SK-N-SH (cell line): ENCODE measurements at regions not wholly inside any gene's neighbourhood (a gene's known extent, or its start where the extent isn't known, plus 50 kb on each side); places are given as distances from the start of the nearest gene placed in this dataset.

Experiments used
- CTCF ChIA-PET: fragments of 300-600, 350-600 bp; formaldehyde crosslinking; extraction: SDS; loops from one replicate; lab custom pipeline; 2021; lab: Yijun Ruan, JAX
- POLR2A ChIA-PET: fragments of 350-600 bp; sonication (Branson Sonifier 250); formaldehyde crosslinking; extraction: SDS; loops from one replicate; lab custom pipeline; 2020; ENCODE audit warnings: antibody characterized with exemption, inconsistent platforms; lab: Yijun Ruan, JAX
- DNase-seq: peaks from one replicate; pipeline ENCODE4 v3.0.0; 2012
- H2AFZ ChIP-seq: fragments of 200-600 bp; sonication (generic); 2 replicates; pipeline ENCODE4 v1.8.1; 2016; ENCODE audit warnings: antibody characterized with exemption, mild to moderate bottlenecking, low read depth
- H3F3A ChIP-seq: fragments of 200-600 bp; sonication (generic); replicated peaks from 2 replicates; pipeline ENCODE3; 2016; ENCODE audit warnings: antibody characterized with exemption, mild to moderate bottlenecking; ENCODE audit not compliant: insufficient read depth
- H3K27ac ChIP-seq, 2 experiments: fragments of 200-500 bp in 1 of 2; fragments of 200-600 bp in 1 of 2; sonication (Bioruptor generic) in 1 of 2; sonication (generic), shearing (Covaris generic) in 1 of 2; 2 replicates each; pipeline versions ENCODE4 v1.5.1 to v1.6.1; 2014 to 2016; ENCODE audit warnings: low read depth in 2 of 2, inconsistent platforms in 1 of 2, low read length in 1 of 2, mild to moderate bottlenecking in 1 of 2, mixed read lengths in 1 of 2
- H3K27me3 ChIP-seq: fragments of 200-600 bp; sonication (generic), shearing (Covaris generic); 2 replicates; pipeline ENCODE4 v1.6.1; 2016; ENCODE audit warnings: mixed run types; ENCODE audit not compliant: insufficient read depth
- H3K36me3 ChIP-seq, 2 experiments: fragments of 200-500 bp in 1 of 2; fragments of 200-600 bp in 1 of 2; sonication (Bioruptor generic) in 1 of 2; sonication (generic) in 1 of 2; replicated peaks in 1 of 2; 2 replicates each; pipeline versions ENCODE3 to v1.5.1; 2014 to 2016; ENCODE audit warnings: low read length in 1 of 2, mild to moderate bottlenecking in 1 of 2; ENCODE audit not compliant: insufficient read depth in 2 of 2, control insufficient read depth in 1 of 2
- H3K4me1 ChIP-seq, 2 experiments: fragments of 200-500 bp in 1 of 2; fragments of 200-600 bp in 1 of 2; sonication (Bioruptor generic) in 1 of 2; sonication (generic), shearing (Covaris generic) in 1 of 2; 2 replicates each; pipeline versions ENCODE4 v1.5.1 to v1.6.1; 2014 to 2016; ENCODE audit warnings: low read depth in 1 of 2, low read length in 1 of 2, mixed run types in 1 of 2; ENCODE audit not compliant: insufficient read depth in 2 of 2, control insufficient read depth in 1 of 2
- H3K4me2 ChIP-seq: fragments of 200-600 bp; sonication (generic), shearing (Covaris generic); 2 replicates; pipeline ENCODE4 v1.6.1; 2017; ENCODE audit warnings: mixed run types
- H3K4me3 ChIP-seq, 2 experiments: fragments of 200-500 bp in 1 of 2; fragments of 200-600 bp in 1 of 2; sonication (Bioruptor generic) in 1 of 2; sonication (generic), shearing (Covaris generic) in 1 of 2; 2 replicates each; pipeline versions ENCODE4 v1.5.1 to v1.8.1; 2014 to 2016; ENCODE audit warnings: low read depth in 2 of 2, inconsistent platforms in 1 of 2, low read length in 1 of 2, mild to moderate bottlenecking in 1 of 2, mixed read lengths in 1 of 2, moderate library complexity in 1 of 2
- H3K79me2 ChIP-seq: fragments of 200-600 bp; sonication (generic); 2 replicates; pipeline ENCODE4 v1.8.1; 2017; ENCODE audit warnings: mild to moderate bottlenecking; ENCODE audit not compliant: insufficient read depth
- H3K9ac ChIP-seq: fragments of 200-600 bp; sonication (generic); 2 replicates; pipeline ENCODE4 v1.6.1; 2017; ENCODE audit warnings: mixed run types
- H3K9me2 ChIP-seq: fragments of 200-600 bp; sonication (generic); 2 replicates; pipeline ENCODE4 v1.6.1; 2017; ENCODE audit warnings: mixed run types
- H3K9me3 ChIP-seq: fragments of 200-600 bp; sonication (generic); 2 replicates; pipeline ENCODE4 v1.6.1; 2017; ENCODE audit warnings: mixed run types, mild to moderate bottlenecking, moderate library complexity
- H4K20me1 ChIP-seq: fragments of 200-600 bp; sonication (generic); 2 replicates; pipeline ENCODE4 v1.6.1; 2017; ENCODE audit warnings: mild to moderate bottlenecking, mixed run types; ENCODE audit not compliant: insufficient read depth
- CHD2 ChIP-seq: fragments of 150-350 bp; IDR thresholded peaks from 2 replicates; pipeline ENCODE4 v1.6.1; 2018; ENCODE audit warnings: low read length; ENCODE audit not compliant: partially characterized antibody
- ELF1 ChIP-seq: IDR thresholded peaks from 2 replicates; pipeline ENCODE4 v1.4.0; 2012
- EZH2phosphoT487 ChIP-seq: fragments of 200-600 bp; sonication (generic); IDR thresholded peaks from 2 replicates; pipeline ENCODE4 v1.6.1; 2017; ENCODE audit warnings: low read depth, mixed run types, mild to moderate bottlenecking, antibody characterized with exemption, moderate library complexity, borderline replicate concordance
- GABPA ChIP-seq: IDR thresholded peaks from 2 replicates; pipeline ENCODE4 v1.4.0; 2012; ENCODE audit warnings: low read depth, mild to moderate bottlenecking
- GATA2 ChIP-seq: sonication (generic); formaldehyde crosslinking; IDR thresholded peaks from 2 replicates; pipeline ENCODE4 v1.5.0; 2020; ENCODE audit warnings: mild to moderate bottlenecking, missing genetic modification reagents
- IRF3 ChIP-seq: fragments of 150-350 bp; IDR thresholded peaks from 2 replicates; pipeline ENCODE4 v1.6.1; 2016; ENCODE audit warnings: mild to moderate bottlenecking, low read depth, low read length
- JUND ChIP-seq: IDR thresholded peaks from 2 replicates; pipeline ENCODE4 v1.4.0; 2012
- MAX ChIP-seq: IDR thresholded peaks from 2 replicates; pipeline ENCODE4 v1.4.0; 2012; ENCODE audit warnings: low read depth
- MEF2A ChIP-seq: IDR thresholded peaks from 2 replicates; pipeline ENCODE4 v1.4.0; 2012; ENCODE audit warnings: low read depth, borderline replicate concordance
- NRF1 ChIP-seq: IDR thresholded peaks from 2 replicates; pipeline ENCODE4 v1.6.1; 2012; ENCODE audit warnings: low read depth, mild to moderate bottlenecking, low read length
- POLR2AphosphoS5 ChIP-seq: IDR thresholded peaks from 2 replicates; pipeline ENCODE4 v1.6.1; 2012; ENCODE audit warnings: low read depth, low read length
- RAD21 ChIP-seq: IDR thresholded peaks from 2 replicates; pipeline ENCODE4 v1.6.1; 2012; ENCODE audit warnings: mild to moderate bottlenecking, low read length
- RCOR1 ChIP-seq: fragments of 150-350 bp; IDR thresholded peaks from 2 replicates; pipeline ENCODE4 v1.6.1; 2017; ENCODE audit warnings: antibody characterized with exemption, low read length
- REST ChIP-seq: IDR thresholded peaks from 2 replicates; pipeline ENCODE4 v1.6.1; 2012; ENCODE audit warnings: mild to moderate bottlenecking, low read depth, low read length, moderate library complexity
- RFX5 ChIP-seq: IDR thresholded peaks from 2 replicates; pipeline ENCODE4 v1.6.1; 2012; ENCODE audit warnings: mild to moderate bottlenecking, improper control_type of control experiment, low read length
- RXRA ChIP-seq: IDR thresholded peaks from 2 replicates; pipeline ENCODE4 v1.4.0; 2012; ENCODE audit warnings: low read depth, mild to moderate bottlenecking, borderline replicate concordance
- SIN3A ChIP-seq: IDR thresholded peaks from 2 replicates; pipeline ENCODE4 v1.6.1; 2012; ENCODE audit warnings: low read depth, mild to moderate bottlenecking, low read length, moderate library complexity, borderline replicate concordance
- SMC3 ChIP-seq: IDR thresholded peaks from 2 replicates; pipeline ENCODE4 v1.6.1; 2012; ENCODE audit warnings: low read depth, low read length, improper control_type of control experiment
- TCF12 ChIP-seq: IDR thresholded peaks from 2 replicates; pipeline ENCODE4 v1.4.0; 2012
- TEAD4 ChIP-seq: IDR thresholded peaks from 2 replicates; pipeline ENCODE4 v1.4.0; 2012; ENCODE audit warnings: mild to moderate bottlenecking, borderline replicate concordance; ENCODE audit not compliant: insufficient read depth
- YY1 ChIP-seq: IDR thresholded peaks from 2 replicates; pipeline ENCODE4 v1.4.0; 2012; ENCODE audit warnings: low read depth, mild to moderate bottlenecking
- WGBS: methylation state at CpG from one replicate; pipeline ENCODE4 v1.1.6; 2017; ENCODE audit warnings: low lambda C conversion rate; 5-methylcytosine and 5-hydroxymethylcytosine counted together

GRCh38 chr1:4970532-4970931 is 316.1 kb downstream of the AJAP1 start:
- no peak for TF ChIP-seq RXRA
- no peak for TF ChIP-seq TCF12
- no peak for TF ChIP-seq MAX
- TF ChIP-seq EZH2phosphoT487: no peak
- TF ChIP-seq SIN3A: no peak
- no peak for TF ChIP-seq NRF1
- TF ChIP-seq GATA2 (CRISPR knock-in tag): no peak
- no peak for TF ChIP-seq MEF2A
- TF ChIP-seq TEAD4: no peak
- no peak for TF ChIP-seq REST
- no peak for TF ChIP-seq IRF3
- TF ChIP-seq ELF1: no peak
- H3K9ac ChIP-seq: no peak overlapping the region
- no peak overlapping the region for H2AFZ ChIP-seq
- no peaks in the 10 kb centered on the region for H4K20me1 ChIP-seq
- H3K4me2 ChIP-seq: no peak overlapping the region
- no peak overlapping the region for H3K27ac ChIP-seq
- CTCF ChIA-PET: no interaction called here
- 21% methylated on average over 3 of the region's 3 CpGs for WGBS
- DNase-seq: no peak
- H3K36me3 ChIP-seq: no peaks in the 10 kb centered on the region
- no peaks in the 10 kb centered on the region for H3K79me2 ChIP-seq
- H3K9me2 ChIP-seq: no peaks in the 10 kb centered on the region
- POLR2A ChIA-PET: no interaction called here
- no peaks in the 10 kb centered on the region for H3F3A ChIP-seq
- no peaks in the 10 kb centered on the region for H3K4me1 ChIP-seq
- H3K9me3 ChIP-seq: no peaks in the 10 kb centered on the region
- H3K4me3 ChIP-seq: no peak overlapping the region
- H3K27me3 ChIP-seq: no peaks in the 10 kb centered on the region

GRCh38 chr1:4969556-4970129 is 315.2 kb downstream of the AJAP1 start:
- Histone ChIP-seq H4K20me1 (no peaks in the 10 kb centered on the region), H3K27me3 (no peaks in the 10 kb centered on the region), H3K4me3 (no peak overlapping the region), H3K79me2 (no peaks in the 10 kb centered on the region), H3K9ac (no peak overlapping the region), H3K4me2 (no peak overlapping the region), H3K27ac (no peak overlapping the region), H2AFZ (no peak overlapping the region), H3K9me3 (no peaks in the 10 kb centered on the region), H3F3A (no peaks in the 10 kb centered on the region), H3K36me3 (no peaks in the 10 kb centered on the region), H3K9me2 (no peaks in the 10 kb centered on the region), H3K4me1 (no peaks in the 10 kb centered on the region)
- no peak for DNase-seq
- ChIA-PET CTCF (no interaction called here), POLR2A (no interaction called here)
- 11% methylated on average over 1 of the region's 4 CpGs for WGBS
- TF ChIP-seq JUND (no peak), ELF1 (no peak), YY1 (no peak), RXRA (no peak), GABPA (no peak), RFX5 (no peak), RAD21 (no peak), REST (no peak), CHD2 (no peak), MEF2A (no peak), SMC3 (no peak), RCOR1 (no peak), GATA2 (CRISPR knock-in tag) (no peak), POLR2AphosphoS5 (no peak)
